Keratinocyte (primary cell): ENCODE measurements at regions not wholly inside any gene's neighbourhood (a gene's known extent, or its start where the extent isn't known, plus 50 kb on each side); places are given as distances from the start of the nearest gene placed in this dataset.

Experiments used
- DNase-seq: peaks from one replicate; pipeline ENCODE4 v3.0.0-alpha.2; 2011; ENCODE audit warnings: low read depth, missing footprints, low spot score
- FAIRE-seq: peaks from 2 replicates; lab custom pipeline; 2011; peaks lifted over from hg19 to GRCh38; lab: Jason Lieb, UNC
- H2AFZ ChIP-seq: 2 replicates; pipeline ENCODE4 v1.6.0; 2012; ENCODE audit warnings: low read length, control low read depth, inconsistent platforms; ENCODE audit not compliant: control insufficient read depth
- H3K27ac ChIP-seq: 2 replicates; pipeline ENCODE4 v1.5.1; 2011; ENCODE audit warnings: low read length; ENCODE audit not compliant: control insufficient read depth, insufficient read depth
- H3K27me3 ChIP-seq: 3 replicates; pipeline ENCODE4 v1.6.0; 2011; ENCODE audit warnings: low read length; ENCODE audit not compliant: control insufficient read depth, insufficient read depth; ENCODE audit errors: extremely low read depth
- H3K36me3 ChIP-seq, 2 experiments: 2 replicates in 1 of 2; 3 replicates in 1 of 2; pipeline ENCODE4 v1.5.1; 2011; ENCODE audit warnings: low read length in 2 of 2, mild to moderate bottlenecking in 1 of 2; ENCODE audit not compliant: control insufficient read depth in 2 of 2, insufficient read depth in 2 of 2; ENCODE audit errors: extremely low read depth in 1 of 2
- H3K4me1 ChIP-seq: 3 replicates; pipeline ENCODE4 v1.5.1; 2011; ENCODE audit warnings: low read length; ENCODE audit not compliant: control insufficient read depth, insufficient read depth; ENCODE audit errors: extremely low read depth
- H3K4me2 ChIP-seq: 3 replicates; pipeline ENCODE4 v1.6.0; 2011; ENCODE audit warnings: low read depth, low read length; ENCODE audit not compliant: control insufficient read depth, insufficient read depth; ENCODE audit errors: extremely low read depth
- H3K4me3 ChIP-seq, 3 experiments: fragments of 200-600 bp in 1 of 3; sonication (generic) in 1 of 3; 2 replicates in 2 of 3; 3 replicates in 1 of 3; pipeline ENCODE4 v1.5.1; 2011 to 2016; ENCODE audit warnings: low read length in 3 of 3, mild to moderate bottlenecking in 3 of 3, control low read depth in 2 of 3, inconsistent platforms in 1 of 3, low read depth in 1 of 3, mixed read lengths in 1 of 3, mixed run types in 1 of 3, moderate library complexity in 1 of 3; ENCODE audit not compliant: control insufficient read depth in 2 of 3, insufficient read depth in 2 of 3; ENCODE audit errors: extremely low read depth in 1 of 3
- H3K79me2 ChIP-seq: 2 replicates; pipeline ENCODE4 v1.6.0; 2012; ENCODE audit warnings: low read length; ENCODE audit not compliant: control insufficient read depth, insufficient read depth
- H3K9ac ChIP-seq: 3 replicates; pipeline ENCODE4 v1.6.0; 2011; ENCODE audit warnings: low read length; ENCODE audit not compliant: control insufficient read depth, insufficient read depth; ENCODE audit errors: extremely low read depth
- H3K9me1 ChIP-seq: 3 replicates; pipeline ENCODE4 v1.6.0; 2011; ENCODE audit warnings: low read length; ENCODE audit not compliant: control insufficient read depth, insufficient read depth; ENCODE audit errors: extremely low read depth
- H3K9me3 ChIP-seq: 2 replicates; pipeline ENCODE4 v1.5.1; 2012; ENCODE audit warnings: low read depth, low read length; ENCODE audit not compliant: control insufficient read depth
- H4K20me1 ChIP-seq: 3 replicates; pipeline ENCODE4 v1.6.0; 2011; ENCODE audit warnings: low read length; ENCODE audit not compliant: control insufficient read depth, insufficient read depth; ENCODE audit errors: extremely low read depth
- CTCF ChIP-seq, 3 experiments: IDR thresholded peaks in 1 of 3; conservative IDR thresholded peaks in 1 of 3; optimal IDR thresholded peaks in 1 of 3; 2 replicates in 2 of 3; 3 replicates in 1 of 3; pipeline versions ENCODE3 to v1.5.1; 2011; ENCODE audit warnings: low read length in 3 of 3, mild to moderate bottlenecking in 3 of 3, moderate library complexity in 2 of 3, control low read depth in 1 of 3, inconsistent platforms in 1 of 3; ENCODE audit not compliant: insufficient read depth in 2 of 3; ENCODE audit errors: extremely low read depth in 1 of 3
- EZH2 ChIP-seq: IDR thresholded peaks from one replicate; pipeline ENCODE4 v1.6.1; 2012; ENCODE audit warnings: inconsistent platforms, mild to moderate bottlenecking, low read length, moderate library complexity
- dilution Hi-C: fragments of 300-500 bp; cut with MboI; formaldehyde crosslinking; loops from one replicate; pipeline ENCODE4 v1.7.0; 2020; ENCODE audit warnings: low sequenced_read_pairs; ENCODE audit not compliant: extremely low pct_ligation_motif_present

GRCh38 chr14:97290977-97291376, 493.8 kb downstream of the VRK1 start:
- dilution Hi-C loops = no loop called here
- Histone ChIP-seq H3K9me1 (no peaks in the 10 kb centered on the region), H3K27me3 (no peaks in the 10 kb centered on the region), H3K36me3 (no peaks in the 10 kb centered on the region), H2AFZ (no peak overlapping the region), H3K9ac (no peak overlapping the region), H3K27ac (no peak overlapping the region), H3K9me3 (no peaks in the 10 kb centered on the region), H3K4me1 (no peaks in the 10 kb centered on the region), H3K79me2 (no peaks in the 10 kb centered on the region), H4K20me1 (no peaks in the 10 kb centered on the region), H3K4me2 (no peak overlapping the region), H3K4me3 (no peak overlapping the region)
- FAIRE-seq = no peak
- no peak for DNase-seq
- TF ChIP-seq CTCF (optimal IDR thresholded peaks at IDR 0.05 in 1 of 3, IDR thresholded peaks at IDR 0.05 in 1 of 3, conservative IDR thresholded peaks at IDR 0.05 in 1 of 3; ENCODE audit: extremely low read depth in 1 of 3, insufficient read depth in 2 of 3, low read length in 3 of 3) = no peak
- TF ChIP-seq EZH2 = no peak

GRCh38 chr14:97293659-97294058, 496.5 kb downstream of the VRK1 start:
- H3K79me2 ChIP-seq = no peaks in the 10 kb centered on the region
- no peaks in the 10 kb centered on the region for H3K9me3 ChIP-seq
- no peak for DNase-seq
- no peaks in the 10 kb centered on the region for H3K4me1 ChIP-seq
- TF ChIP-seq EZH2 (no peak), CTCF (optimal IDR thresholded peaks at IDR 0.05 in 1 of 3, IDR thresholded peaks at IDR 0.05 in 1 of 3, conservative IDR thresholded peaks at IDR 0.05 in 1 of 3; ENCODE audit: extremely low read depth in 1 of 3, insufficient read depth in 2 of 3, low read length in 3 of 3) (no peak)
- H3K27ac ChIP-seq = no peak overlapping the region
- H2AFZ ChIP-seq = no peak overlapping the region
- H3K9me1 ChIP-seq = no peaks in the 10 kb centered on the region
- H4K20me1 ChIP-seq = no peaks in the 10 kb centered on the region
- no peak overlapping the region for H3K4me3 ChIP-seq
- no peak overlapping the region for H3K9ac ChIP-seq
- H3K4me2 ChIP-seq = no peak overlapping the region
- FAIRE-seq = no peak
- no peaks in the 10 kb centered on the region for H3K27me3 ChIP-seq
- no peaks in the 10 kb centered on the region for H3K36me3 ChIP-seq
- dilution Hi-C loops = no loop called here
